Choroid plexus epithelial cell (primary cell): ENCODE measurements at regions not wholly inside any gene's neighbourhood (a gene's known extent, or its start where the extent isn't known, plus 50 kb on each side); places are given as distances from the start of the nearest gene placed in this dataset.

Experiments
- DNase-seq: peaks from one replicate; pipeline ENCODE4 v3.0.0-alpha.2; 2010; ENCODE audit warnings: low read depth
- H3K4me3 ChIP-seq: 2 replicates; pipeline ENCODE4 v1.5.1; 2011; ENCODE audit warnings: low read depth, mild to moderate bottlenecking, control low read depth, low read length, moderate library complexity
- CTCF ChIP-seq: conservative IDR thresholded peaks from 2 replicates; pipeline ENCODE4 v1.5.1; 2011; ENCODE audit warnings: low read depth, mild to moderate bottlenecking, control low read depth, inconsistent platforms, low read length, moderate library complexity

- DNase-seq, result no peak
- TF ChIP-seq CTCF, result no peak
- no peak overlapping the region for H3K4me3 ChIP-seq
Observed at GRCh38 chr10:117868151-117868550, 178.6 kb downstream of the RAB11FIP2 start.

GRCh38 chr10:117875793-117876192 lies 170.9 kb downstream of the RAB11FIP2 start:
- no peak overlapping the region for H3K4me3 ChIP-seq
- DNase-seq, result no peak
- no peak for TF ChIP-seq CTCF

GRCh38 chr10:117876210-117876609 lies 170.5 kb downstream of the RAB11FIP2 start:
- no peak overlapping the region for H3K4me3 ChIP-seq
- DNase-seq, result no peak
- TF ChIP-seq CTCF, result no peak

- no peak for TF ChIP-seq CTCF
- no peak for DNase-seq
- no peak overlapping the region for H3K4me3 ChIP-seq
Observed at GRCh38 chr10:117878626-117879025, 168.1 kb downstream of the RAB11FIP2 start.

- DNase-seq, result no peak
- H3K4me3 ChIP-seq, result no peak overlapping the region
- no peak for TF ChIP-seq CTCF
Observed at GRCh38 chr10:117884093-117884492, 162.6 kb downstream of the RAB11FIP2 start.

GRCh38 chr10:117884592-117884991 lies 162.1 kb downstream of the RAB11FIP2 start:
- no peak for TF ChIP-seq CTCF
- no peak for DNase-seq
- no peak overlapping the region for H3K4me3 ChIP-seq

GRCh38 chr10:117885206-117885829 lies 161.4 kb downstream of the RAB11FIP2 start:
- TF ChIP-seq CTCF, result no peak
- no peak for DNase-seq
- no peak overlapping the region for H3K4me3 ChIP-seq
